H9 (cell line): ENCODE measurements at regions not wholly inside any gene's neighbourhood (a gene's known extent, or its start where the extent isn't known, plus 50 kb on each side); places are given as distances from the start of the nearest gene placed in this dataset.

Experiments used
- DNase-seq: peaks from one replicate; pipeline ENCODE4 v3.0.0-alpha.2; 2017
- H2AFZ ChIP-seq: one replicate; pipeline ENCODE4 v1.6.1; 2013; ENCODE audit warnings: mild to moderate bottlenecking, low read length, control low read depth, moderate library complexity
- H2AK5ac ChIP-seq: 2 replicates; pipeline ENCODE4 v1.6.1; 2013; ENCODE audit warnings: low read length, control low read depth, mixed read lengths; ENCODE audit not compliant: insufficient read length
- H2BK120ac ChIP-seq: one replicate; pipeline ENCODE4 v1.6.1; 2013; ENCODE audit warnings: low read depth, mild to moderate bottlenecking, low read length, control low read depth, inconsistent platforms; ENCODE audit not compliant: poor library complexity, severe bottlenecking
- H2BK12ac ChIP-seq: 2 replicates; pipeline ENCODE4 v1.6.1; 2013; ENCODE audit warnings: low read length, control low read depth, mixed read lengths, low read depth; ENCODE audit not compliant: insufficient read length
- H2BK15ac ChIP-seq: 2 replicates; pipeline ENCODE4 v1.6.1; 2013; ENCODE audit warnings: low read depth, low read length, control low read depth
- H2BK20ac ChIP-seq: one replicate; pipeline ENCODE4 v1.6.1; 2013; ENCODE audit warnings: low read depth, mild to moderate bottlenecking, low read length, control low read depth, inconsistent platforms; ENCODE audit not compliant: poor library complexity, severe bottlenecking
- H2BK5ac ChIP-seq: 2 replicates; pipeline ENCODE4 v1.6.1; 2013; ENCODE audit warnings: low read length, control low read depth, mixed read lengths; ENCODE audit not compliant: insufficient read length
- H3K14ac ChIP-seq: 2 replicates; pipeline ENCODE4 v1.6.1; 2013; ENCODE audit warnings: low read length, control low read depth; ENCODE audit not compliant: insufficient read depth
- H3K18ac ChIP-seq: 2 replicates; pipeline ENCODE4 v1.6.1; 2013; ENCODE audit warnings: low read depth, mild to moderate bottlenecking, mixed read lengths, low read length, control low read depth; ENCODE audit not compliant: insufficient read length
- H3K23ac ChIP-seq: 2 replicates; pipeline ENCODE4 v1.6.1; 2013; ENCODE audit warnings: low read length, control low read depth, mixed read lengths, low read depth; ENCODE audit not compliant: insufficient read length
- H3K23me2 ChIP-seq: 2 replicates; pipeline ENCODE4 v1.6.1; 2013; ENCODE audit warnings: low read depth, mild to moderate bottlenecking, mixed read lengths, low read length, control low read depth; ENCODE audit not compliant: insufficient read length, poor library complexity, severe bottlenecking
- H3K27ac ChIP-seq: 2 replicates; pipeline ENCODE4 v1.5.1; 2013; ENCODE audit warnings: low read length, control low read depth, mixed read lengths, low read depth; ENCODE audit not compliant: insufficient read length
- H3K27me3 ChIP-seq: 2 replicates; pipeline ENCODE4 v1.6.1; 2013; ENCODE audit warnings: low read length, control low read depth, inconsistent platforms; ENCODE audit not compliant: insufficient read depth
- H3K4ac ChIP-seq: 2 replicates; pipeline ENCODE4 v1.6.1; 2013; ENCODE audit warnings: low read depth, mild to moderate bottlenecking, control low read depth, inconsistent platforms, low read length, moderate library complexity
- H3K4me1 ChIP-seq: 2 replicates; pipeline ENCODE4 v1.6.1; 2013; ENCODE audit warnings: low read length, control low read depth, inconsistent platforms; ENCODE audit not compliant: insufficient read depth
- H3K4me2 ChIP-seq: 2 replicates; pipeline ENCODE4 v1.6.1; 2013; ENCODE audit warnings: low read length, control low read depth, mixed read lengths; ENCODE audit not compliant: insufficient read length, insufficient read depth
- H3K56ac ChIP-seq: 2 replicates; pipeline ENCODE4 v1.6.1; 2013; ENCODE audit warnings: low read depth, mild to moderate bottlenecking, mixed read lengths, low read length, control low read depth; ENCODE audit not compliant: insufficient read length
- H3K79me1 ChIP-seq: 2 replicates; pipeline ENCODE4 v1.6.1; 2013; ENCODE audit warnings: low read depth, mild to moderate bottlenecking, moderate library complexity, low read length, control low read depth, inconsistent platforms; ENCODE audit not compliant: insufficient read depth, poor library complexity, severe bottlenecking
- H3K79me2 ChIP-seq: 2 replicates; pipeline ENCODE4 v1.6.1; 2013; ENCODE audit warnings: low read length, control low read depth, inconsistent platforms; ENCODE audit not compliant: insufficient read depth
- H3K9ac ChIP-seq: 2 replicates; pipeline ENCODE4 v1.6.1; 2013; ENCODE audit warnings: low read length, control low read depth, mixed read lengths; ENCODE audit not compliant: insufficient read length; ENCODE audit errors: extremely low read depth
- H3K9me3 ChIP-seq: one replicate; pipeline ENCODE4 v1.6.1; 2013; ENCODE audit warnings: low read depth, low read length, inconsistent platforms; ENCODE audit not compliant: control insufficient read depth
- H3T11ph ChIP-seq: one replicate; pipeline ENCODE4 v1.6.1; 2013; ENCODE audit warnings: mild to moderate bottlenecking, low read length, control low read depth, inconsistent platforms
- H4K20me1 ChIP-seq: one replicate; pipeline ENCODE4 v1.6.1; 2013; ENCODE audit not compliant: control insufficient read depth, insufficient read length, insufficient read depth
- H4K5ac ChIP-seq: 2 replicates; pipeline ENCODE4 v1.6.1; 2013; ENCODE audit warnings: low read depth, mild to moderate bottlenecking, mixed read lengths, low read length, control low read depth; ENCODE audit not compliant: insufficient read length
- H4K8ac ChIP-seq: replicated peaks from 2 replicates; pipeline ENCODE4 v1.6.1; 2013; ENCODE audit warnings: low read length, control low read depth, mixed read lengths, low read depth; ENCODE audit not compliant: insufficient read length
- H4K91ac ChIP-seq: 2 replicates; pipeline ENCODE4 v1.6.1; 2013; ENCODE audit warnings: low read depth, mild to moderate bottlenecking, moderate library complexity, mixed read lengths, low read length, control low read depth; ENCODE audit not compliant: insufficient read length
- H3K27ac Mint-ChIP-seq, 3 experiments: 2 replicates in 2 of 3; 3 replicates in 1 of 3; pipeline ENCODE4 v1.8.0; 2020 to 2021; ENCODE audit warnings: mixed read lengths in 3 of 3, mild to moderate bottlenecking in 1 of 3, moderate library complexity in 1 of 3
- H3K27me3 Mint-ChIP-seq: 2 replicates; pipeline ENCODE4 v1.8.0; 2021; ENCODE audit warnings: low read depth, mild to moderate bottlenecking, moderate library complexity, mixed read lengths
- H3K36me3 Mint-ChIP-seq, 3 experiments: 2 replicates in 2 of 3; 3 replicates in 1 of 3; pipeline ENCODE4 v1.8.0; 2020 to 2021; ENCODE audit warnings: low read depth in 3 of 3, mixed read lengths in 3 of 3; ENCODE audit not compliant: insufficient read depth in 1 of 3
- H3K4me1 Mint-ChIP-seq, 2 experiments: 2 replicates each; pipeline ENCODE4 v1.8.0; 2020; ENCODE audit warnings: mixed read lengths in 2 of 2
- H3K4me3 Mint-ChIP-seq, 2 experiments: 2 replicates in 1 of 2; 3 replicates in 1 of 2; pipeline ENCODE4 v1.8.0; 2020 to 2021; ENCODE audit warnings: mild to moderate bottlenecking in 2 of 2, mixed read lengths in 2 of 2, moderate library complexity in 1 of 2
- H3K9me3 Mint-ChIP-seq, 2 experiments: 2 replicates in 1 of 2; 3 replicates in 1 of 2; pipeline ENCODE4 v1.8.0; 2020; ENCODE audit warnings: mild to moderate bottlenecking in 2 of 2, mixed read lengths in 2 of 2, moderate library complexity in 1 of 2
- WGBS: extraction: QIAGEN DNeasy Blood & Tissue Kit; methylation state at CpG from one replicate; pipeline ENCODE4 v1.1.7; 2013; ENCODE audit warnings: missing lambda C conversion rate, low lambda C conversion rate, mixed read lengths; ENCODE audit not compliant: insufficient read length; ENCODE audit errors: extremely low coverage; 5-methylcytosine and 5-hydroxymethylcytosine counted together
- TF ChIP-seq, protein P1 (sequence below): fragments of 200-600 bp; sonication (generic); conservative IDR thresholded peaks from 3 replicates; pipeline ENCODE4 v1.8.0; 2021; ENCODE audit warnings: antibody characterized with exemption, mild to moderate bottlenecking

DNA sequence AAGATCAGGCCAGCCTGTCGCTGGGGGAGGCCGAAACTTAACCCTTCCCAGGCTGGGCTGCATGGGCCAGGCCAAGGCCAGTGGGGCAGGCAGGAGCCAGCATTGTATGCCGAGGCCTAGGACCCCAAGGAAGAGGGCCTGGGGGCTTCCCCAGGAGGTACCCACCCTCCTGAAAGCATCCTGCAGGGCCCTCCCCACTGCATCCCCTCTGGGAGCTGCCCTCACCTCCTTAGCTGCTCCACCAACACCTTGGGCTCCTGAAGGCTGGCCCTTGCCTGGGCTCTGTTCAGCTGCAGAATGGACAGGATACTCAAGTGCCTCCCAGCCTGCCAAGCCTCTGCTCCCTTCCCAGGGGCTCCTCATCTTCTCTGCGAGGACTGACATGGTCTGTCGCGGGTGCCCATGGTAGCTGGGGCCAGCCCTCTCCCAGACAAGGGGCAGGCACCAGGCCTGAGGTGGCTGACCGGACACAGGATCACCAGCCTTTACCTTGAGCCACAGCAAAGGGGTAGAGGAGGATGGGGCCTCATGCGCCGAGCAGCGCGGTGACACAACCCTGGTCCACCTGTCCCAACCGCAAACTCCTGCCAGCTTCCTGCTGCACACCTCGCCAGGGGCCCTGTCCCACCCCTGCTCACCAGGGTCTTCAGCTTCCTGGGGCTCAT, 94.2 kb downstream of the MICALL2 start:
- Histone ChIP-seq H4K8ac (no peak overlapping the region), H3K4me2 (no peak overlapping the region), H3K9me3 (no peaks in the 10 kb centered on the region), H3K23me2 (no peaks in the 10 kb centered on the region), H3K56ac (no peak overlapping the region), H2AFZ (no peak overlapping the region), H4K91ac (no peak overlapping the region), H4K5ac (no peak overlapping the region), H2AK5ac (no peak overlapping the region), H3T11ph (no peak overlapping the region), H2BK20ac (no peak overlapping the region), H3K79me2 (no peaks in the 10 kb centered on the region), H2BK12ac (no peak overlapping the region), H3K27me3 (no peaks in the 10 kb centered on the region; the same call in 1 of the 2 replicates), H3K27ac (no peak overlapping the region), H3K4me1 (no peaks in the 10 kb centered on the region), H3K4ac (no peak overlapping the region), H4K20me1 (no peaks in the 10 kb centered on the region), H3K14ac (no peak overlapping the region), H3K79me1 (no peaks in the 10 kb centered on the region), H3K23ac (no peak overlapping the region), H3K18ac (no peak overlapping the region), H2BK15ac (no peak overlapping the region), H3K9ac (no peak overlapping the region), H2BK5ac (no peak overlapping the region), H2BK120ac (no peak overlapping the region)
- DNase-seq: no peak
- Mint-ChIP-seq H3K36me3 (peaks cover 0 to 2% (median 0%) of the 10 kb centered on the region in 3 experiments; a peak in 1 of 7 replicates), H3K27ac (no peak overlapping the region), H3K9me3 (peaks cover 0 to 3% of the 10 kb centered on the region in 2 experiments; a peak in 1 of 5 replicates), H3K4me3 (no peak overlapping the region), H3K27me3 (peaks cover 48% of the 10 kb centered on the region), H3K4me1 (peaks cover 2 to 21% of the 10 kb centered on the region in 2 experiments; a peak in 3 of 4 replicates)
- TF ChIP-seq, protein P1, sequence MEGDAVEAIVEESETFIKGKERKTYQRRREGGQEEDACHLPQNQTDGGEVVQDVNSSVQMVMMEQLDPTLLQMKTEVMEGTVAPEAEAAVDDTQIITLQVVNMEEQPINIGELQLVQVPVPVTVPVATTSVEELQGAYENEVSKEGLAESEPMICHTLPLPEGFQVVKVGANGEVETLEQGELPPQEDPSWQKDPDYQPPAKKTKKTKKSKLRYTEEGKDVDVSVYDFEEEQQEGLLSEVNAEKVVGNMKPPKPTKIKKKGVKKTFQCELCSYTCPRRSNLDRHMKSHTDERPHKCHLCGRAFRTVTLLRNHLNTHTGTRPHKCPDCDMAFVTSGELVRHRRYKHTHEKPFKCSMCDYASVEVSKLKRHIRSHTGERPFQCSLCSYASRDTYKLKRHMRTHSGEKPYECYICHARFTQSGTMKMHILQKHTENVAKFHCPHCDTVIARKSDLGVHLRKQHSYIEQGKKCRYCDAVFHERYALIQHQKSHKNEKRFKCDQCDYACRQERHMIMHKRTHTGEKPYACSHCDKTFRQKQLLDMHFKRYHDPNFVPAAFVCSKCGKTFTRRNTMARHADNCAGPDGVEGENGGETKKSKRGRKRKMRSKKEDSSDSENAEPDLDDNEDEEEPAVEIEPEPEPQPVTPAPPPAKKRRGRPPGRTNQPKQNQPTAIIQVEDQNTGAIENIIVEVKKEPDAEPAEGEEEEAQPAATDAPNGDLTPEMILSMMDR: no peak
- WGBS: no CpG with 5 or more reads among the region's 13 CpGs
